ENCODE measurements at regions not wholly inside any gene's neighbourhood (a gene's known extent, or its start where the extent isn't known, plus 50 kb on each side); places are given as distances from the start of the nearest gene placed in this dataset.
A peak's percentile ranks its signal among the peaks of the same experiment; 100 is the strongest.
"Not testable (repeated sequence)": the region's sequence is repeated elsewhere in the genome, so short reads cannot be mapped to it uniquely, and the experiment has no call there.

DNA sequence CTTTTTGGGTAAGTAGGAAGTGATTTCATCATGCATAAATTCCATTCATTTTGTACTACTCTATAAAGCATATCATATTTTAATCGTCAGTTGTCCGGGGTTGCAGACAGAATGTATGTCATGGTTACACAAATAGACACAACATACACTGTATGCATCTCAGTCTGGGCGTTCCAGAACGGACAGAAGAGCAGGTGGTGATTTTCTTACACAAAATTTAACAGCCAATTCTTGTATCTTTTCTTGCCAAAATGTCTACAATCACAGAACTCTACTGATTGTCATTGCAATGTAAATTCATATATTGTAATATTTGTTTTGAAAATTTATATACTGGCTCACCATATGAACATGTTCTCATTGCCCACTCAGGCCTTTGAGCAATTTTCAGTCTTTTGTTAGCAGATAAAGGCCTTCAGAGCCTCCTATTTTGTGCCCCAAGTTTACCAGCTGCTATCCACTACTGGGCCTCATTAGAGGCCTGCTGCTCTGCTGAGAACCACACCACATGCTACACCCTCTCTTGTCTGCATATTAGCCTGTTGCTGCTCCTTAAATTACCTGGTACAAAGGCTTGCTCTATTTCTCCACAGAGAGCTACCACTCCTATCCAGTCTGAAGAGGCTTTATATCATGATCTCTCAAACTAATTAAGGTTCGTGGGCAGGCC is 61.5 kb downstream of the PRDM13 start:
- ATAC-seq = no peak
- H3K9me3 Mint-ChIP-seq = no peaks in the 10 kb centered on the region
- DNase-seq (ENCODE audit: low spot score in 2 of 2) = no peak
- no peak overlapping the region for H3K27ac Mint-ChIP-seq
- no peaks in the 10 kb centered on the region for H3K36me3 Mint-ChIP-seq

DNA sequence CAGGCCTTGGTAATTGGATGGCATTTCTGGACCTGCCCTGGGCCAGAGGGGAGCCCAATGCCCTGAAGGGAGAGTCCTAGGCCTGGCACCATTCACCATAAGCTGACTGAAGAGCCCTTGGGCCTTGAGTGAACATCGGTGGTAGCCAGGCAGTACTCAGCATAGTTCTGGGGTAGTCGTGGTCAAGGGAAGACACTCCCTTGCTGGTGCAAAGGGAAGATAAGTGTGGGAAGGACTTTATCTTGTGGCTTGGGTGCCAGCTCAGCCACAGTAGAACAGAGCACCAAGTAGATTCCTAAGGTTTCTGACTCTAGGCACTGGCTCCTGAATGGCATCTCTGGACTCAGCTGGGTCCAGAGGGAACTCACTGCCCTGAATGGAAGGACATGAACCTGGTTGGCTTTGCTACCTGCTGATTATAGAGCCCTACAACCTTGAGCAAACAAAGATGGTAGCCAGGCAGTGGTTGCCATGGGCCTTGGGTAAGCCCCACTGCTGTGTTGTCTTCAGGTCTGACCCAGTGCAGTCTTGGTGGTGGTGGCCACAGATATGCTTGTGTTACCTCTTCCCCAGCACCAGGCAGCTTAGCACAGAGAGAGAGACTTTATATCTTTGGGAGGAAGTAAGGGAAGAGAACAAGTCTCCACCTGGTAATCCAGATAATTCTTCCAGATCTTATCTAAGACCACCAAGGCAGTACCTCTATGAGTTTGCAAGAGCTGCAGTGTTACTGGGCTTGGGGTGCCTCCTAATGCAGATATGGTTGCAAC is 83.5 kb downstream of the PRDM13 start:
- ATAC-seq (no peak), DNase-seq (ENCODE audit: low spot score in 2 of 2) (no peak)

DNA sequence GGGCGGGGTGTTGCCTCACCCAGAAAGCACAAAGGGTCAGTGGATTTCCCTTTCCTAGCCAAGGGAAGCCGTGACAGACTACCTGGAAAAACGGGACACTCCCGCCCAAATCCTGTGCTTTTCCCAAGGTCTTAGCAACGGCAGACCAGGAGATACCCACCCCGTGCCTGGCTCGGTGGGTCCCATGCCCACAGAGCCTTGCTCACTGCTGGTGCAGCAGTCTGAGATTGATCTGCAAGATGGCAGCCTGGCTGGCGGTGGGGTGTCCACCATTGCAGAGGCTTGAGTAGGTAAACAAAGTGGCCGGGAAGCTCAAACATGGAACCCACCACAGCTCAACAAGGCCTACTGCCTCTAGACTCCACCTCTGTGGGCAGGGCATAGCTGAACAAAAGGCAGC is 95.7 kb downstream of the PRDM13 start:
- not testable (repeated sequence) for ATAC-seq; H3K9me3 Mint-ChIP-seq; DNase-seq (ENCODE audit: low spot score in 2 of 2); H3K36me3 Mint-ChIP-seq; H3K27ac Mint-ChIP-seq

More for the DNA sequence above, 83.5 kb downstream of the PRDM13 start:
- H3K36me3 Mint-ChIP-seq = peaks cover 0 to 8% of the 10 kb centered on the region in 2 donors
- H3K27ac Mint-ChIP-seq = no peak overlapping the region
- peaks cover 0 to 12% of the 10 kb centered on the region in 2 donors for H3K9me3 Mint-ChIP-seq

GRCh38 chr6:99709062-99709461 is 102.4 kb downstream of the PRDM13 start:
- no peak overlapping the region for H3K27ac Mint-ChIP-seq

DNA sequence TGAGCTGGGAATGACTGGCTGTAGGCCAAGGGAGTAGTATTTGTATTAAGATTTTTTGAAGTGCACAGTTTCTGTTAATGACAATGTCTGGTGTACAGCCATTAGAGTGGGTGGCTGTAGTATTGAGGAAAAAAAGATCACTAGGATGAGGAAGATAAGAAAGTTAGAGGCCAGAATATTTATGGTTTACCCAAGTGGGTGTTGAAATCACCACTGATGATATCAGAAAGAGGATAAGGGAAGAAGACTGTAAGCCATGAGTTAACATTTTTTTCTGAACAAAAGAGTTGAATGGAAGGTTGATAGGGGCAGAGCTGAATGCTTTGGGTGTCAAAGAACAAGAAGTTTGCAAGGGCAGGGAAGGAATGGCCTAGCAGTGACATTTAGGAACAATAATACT is 104.7 kb downstream of the PRDM13 start:
- DNase-seq (ENCODE audit: low spot score in 2 of 2) (no peak), ATAC-seq (no peak)
- Mint-ChIP-seq H3K9me3 (no peaks in the 10 kb centered on the region), H3K36me3 (no peaks in the 10 kb centered on the region), H3K27ac (no peak overlapping the region)

More at GRCh38 chr6:99709062-99709461, 102.4 kb downstream of the PRDM13 start:
- H3K36me3 Mint-ChIP-seq = no peaks in the 10 kb centered on the region
- DNase-seq (ENCODE audit: low spot score in 2 of 2) = no peak
- no peaks in the 10 kb centered on the region for H3K9me3 Mint-ChIP-seq
- ATAC-seq = no peak

- Mint-ChIP-seq H3K27ac (no peak overlapping the region), H3K9me3 (peaks cover 3 to 4% of the 10 kb centered on the region in 2 donors), H3K36me3 (no peaks in the 10 kb centered on the region)
- ATAC-seq (no peak), DNase-seq (ENCODE audit: low spot score in 2 of 2) (no peak)
These were observed 105.3 kb downstream of the PRDM13 start for GRCh38 chr6:99711925-99712324.

- H3K27ac Mint-ChIP-seq = no peak overlapping the region
- ATAC-seq = no peak
These were observed 105.9 kb downstream of the PRDM13 start for GRCh38 chr6:99712519-99712918.

GRCh38 chr6:99722043-99722442 is 115.4 kb downstream of the PRDM13 start:
- not testable (repeated sequence) for ATAC-seq; H3K9me3 Mint-ChIP-seq; H3K36me3 Mint-ChIP-seq; H3K27ac Mint-ChIP-seq; DNase-seq (ENCODE audit: low spot score in 2 of 2)

More at GRCh38 chr6:99712519-99712918, 105.9 kb downstream of the PRDM13 start:
- H3K9me3 Mint-ChIP-seq = peaks cover 3 to 4% of the 10 kb centered on the region in 2 donors
- H3K36me3 Mint-ChIP-seq = no peaks in the 10 kb centered on the region
- no peak for DNase-seq (ENCODE audit: low spot score in 2 of 2)

- H3K27ac Mint-ChIP-seq; H3K36me3 Mint-ChIP-seq; H3K9me3 Mint-ChIP-seq; ATAC-seq; DNase-seq (ENCODE audit: low spot score in 2 of 2): not testable (repeated sequence)
These were observed 123.6 kb downstream of the PRDM13 start for GRCh38 chr6:99730237-99730636.

DNA sequence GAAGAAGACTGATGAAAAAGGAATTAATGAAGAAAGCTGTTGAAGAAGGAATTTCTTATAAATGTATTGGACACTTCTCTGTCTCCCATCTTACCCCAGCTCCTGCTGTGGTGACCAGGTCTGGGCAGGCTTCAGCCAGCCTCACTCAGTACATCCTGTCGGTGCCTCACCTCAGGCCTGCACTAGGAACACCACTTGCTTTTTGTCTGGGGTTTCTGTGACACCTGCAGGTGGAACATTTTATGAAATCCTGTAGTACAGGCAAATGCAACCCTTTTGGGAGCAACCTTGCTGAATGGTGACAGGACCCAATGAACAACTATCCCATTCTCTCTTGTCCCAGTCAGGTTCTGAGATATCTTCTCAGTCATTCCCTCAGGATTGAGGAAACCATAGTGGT is 129.7 kb downstream of the PRDM13 start:
- Mint-ChIP-seq H3K9me3 (no peaks in the 10 kb centered on the region), H3K27ac (no peak overlapping the region), H3K36me3 (no peaks in the 10 kb centered on the region)
- ATAC-seq (no peak), DNase-seq (ENCODE audit: low spot score in 2 of 2) (no peak)

DNA sequence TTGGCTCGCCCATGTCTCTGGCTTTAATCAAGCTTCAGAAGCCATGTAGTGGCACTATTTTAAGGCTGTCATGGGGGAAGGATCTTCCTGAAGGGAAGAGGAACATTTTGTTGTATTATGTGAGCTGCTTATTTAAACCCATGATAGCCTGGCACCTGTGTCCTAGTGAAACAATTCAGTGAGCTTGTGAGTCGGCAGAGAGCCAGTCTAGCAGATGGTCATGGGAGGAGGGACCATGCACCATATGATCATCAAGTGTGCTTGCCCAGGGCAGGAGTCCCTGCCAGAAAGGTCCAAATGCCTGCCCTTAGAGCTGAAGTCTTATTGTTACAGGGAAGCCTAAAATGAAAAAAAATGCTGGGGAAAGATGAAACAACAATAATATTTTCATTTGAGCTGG is 132.9 kb downstream of the PRDM13 start:
- H3K36me3 Mint-ChIP-seq = no peaks in the 10 kb centered on the region
- H3K9me3 Mint-ChIP-seq = no peaks in the 10 kb centered on the region
- no peak overlapping the region for H3K27ac Mint-ChIP-seq
- DNase-seq (ENCODE audit: low spot score in 2 of 2) (no peak), ATAC-seq (no peak)

- H3K9me3 Mint-ChIP-seq = no peaks in the 10 kb centered on the region
- H3K27ac Mint-ChIP-seq = no peak overlapping the region
- H3K36me3 Mint-ChIP-seq = no peaks in the 10 kb centered on the region
- ATAC-seq (no peak), DNase-seq (ENCODE audit: low spot score in 2 of 2) (no peak)
These were observed 134.5 kb downstream of the PRDM13 start for GRCh38 chr6:99741092-99741491.

GRCh38 chr6:99743647-99744046 is 137.0 kb downstream of the PRDM13 start:
- no peak overlapping the region for H3K27ac Mint-ChIP-seq
- H3K9me3 Mint-ChIP-seq = no peaks in the 10 kb centered on the region
- DNase-seq (ENCODE audit: low spot score in 2 of 2) (no peak), ATAC-seq (no peak)
- H3K36me3 Mint-ChIP-seq = no peaks in the 10 kb centered on the region

- no peak for ATAC-seq
- Mint-ChIP-seq H3K27ac (no peak overlapping the region), H3K36me3 (no peaks in the 10 kb centered on the region), H3K9me3 (no peaks in the 10 kb centered on the region)
- DNase-seq (ENCODE audit: low spot score in 2 of 2) = no peak
These were observed 139.0 kb downstream of the PRDM13 start for GRCh38 chr6:99745651-99746050.

DNA sequence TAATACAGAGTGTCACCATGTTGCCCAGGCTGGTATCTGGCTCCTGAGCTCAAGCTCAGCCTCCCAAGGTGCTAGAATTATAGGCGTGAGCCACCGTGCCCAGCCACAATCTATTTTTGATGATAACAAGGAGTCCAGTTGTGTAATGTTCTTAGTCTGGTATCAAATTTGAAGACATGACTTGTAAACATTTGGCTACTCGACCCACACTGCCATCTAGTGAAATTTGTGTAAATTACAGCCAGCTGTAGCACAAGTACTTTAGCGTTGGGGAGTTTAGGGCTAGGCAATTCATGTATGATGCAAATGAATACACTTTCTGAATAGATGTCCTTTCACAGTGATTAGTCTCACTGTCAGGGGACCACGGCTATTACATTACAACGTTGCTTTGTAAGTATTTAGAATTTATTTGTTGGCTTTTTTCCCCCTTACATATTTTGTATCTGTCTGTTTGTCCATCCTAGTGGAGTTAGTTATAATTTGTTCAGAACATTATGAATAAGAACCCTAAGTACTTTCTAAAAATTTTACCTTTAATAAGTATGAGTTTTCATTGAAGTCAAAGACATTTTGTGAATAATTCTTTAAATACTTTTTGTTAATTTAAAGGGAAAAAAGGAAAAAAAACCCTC is 139.7 kb downstream of the PRDM13 start:
- peak; percentile 55 to 63 for ATAC-seq
- no peaks in the 10 kb centered on the region for H3K9me3 Mint-ChIP-seq
- peak in 1 of 2 donors; percentile 49 for DNase-seq (ENCODE audit: low spot score in 2 of 2)
- H3K36me3 Mint-ChIP-seq = no peaks in the 10 kb centered on the region
- no peak overlapping the region for H3K27ac Mint-ChIP-seq

- ATAC-seq = no peak
- Mint-ChIP-seq H3K36me3 (no peaks in the 10 kb centered on the region), H3K9me3 (no peaks in the 10 kb centered on the region), H3K27ac (no peak overlapping the region)
- no peak for DNase-seq (ENCODE audit: low spot score in 2 of 2)
These were observed 155.1 kb downstream of the PRDM13 start for GRCh38 chr6:99761711-99762110.

GRCh38 chr6:99768166-99768565 is 161.5 kb downstream of the PRDM13 start:
- DNase-seq (ENCODE audit: low spot score in 2 of 2) (no peak), ATAC-seq (no peak)
- Mint-ChIP-seq H3K9me3 (peaks cover 0 to 4% of the 10 kb centered on the region in 2 donors), H3K36me3 (peaks cover 0 to 6% of the 10 kb centered on the region in 2 donors), H3K27ac (no peak overlapping the region)

Measured in activated naive CD4-positive, alpha-beta T cell treated with anti-CD3 and anti-CD28 coated beads, Interleukin-2, amount 50 U/mL, for 72 hours (primary cell).